ENCODE measurements at regions not wholly inside any gene's neighbourhood (a gene's known extent, or its start where the extent isn't known, plus 50 kb on each side); places are given as distances from the start of the nearest gene placed in this dataset.
A peak's percentile ranks its signal among the peaks of the same experiment; 100 is the strongest.

DNA sequence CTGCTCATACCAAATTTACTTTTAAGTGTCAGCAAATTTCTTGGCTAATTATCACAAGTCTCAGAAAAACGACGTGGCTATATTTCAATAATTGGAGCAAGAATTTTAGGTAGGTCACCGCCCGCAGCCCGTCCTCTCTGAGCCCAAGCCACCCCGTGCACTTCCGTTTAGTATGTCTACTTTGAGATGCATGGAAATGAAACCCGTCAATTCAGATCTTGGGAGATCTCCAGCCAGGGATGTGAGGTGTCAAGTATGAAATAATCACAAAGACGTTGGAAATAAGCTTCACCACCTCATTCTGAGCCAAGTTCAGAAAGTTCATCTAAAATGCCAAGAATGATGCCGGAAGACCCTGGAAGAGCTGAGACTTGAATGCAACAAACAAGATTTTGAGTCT, 132.6 kb upstream of the IRF2BP2 start:
- peaks cover 47% of the 10 kb centered on the region for H3K4me1 ChIP-seq
- H3K27ac ChIP-seq = no peak overlapping the region
- no peak overlapping the region for H2AFZ ChIP-seq (replicated peaks)
- DNase-seq (ENCODE audit: low spot score) = no peak
- no peak for TF ChIP-seq EZH2 (IDR thresholded peaks at IDR 0.05)
- TF ChIP-seq EZH2phosphoT487 (IDR thresholded peaks at IDR 0.05) = no peak
- TF ChIP-seq, protein P1, sequence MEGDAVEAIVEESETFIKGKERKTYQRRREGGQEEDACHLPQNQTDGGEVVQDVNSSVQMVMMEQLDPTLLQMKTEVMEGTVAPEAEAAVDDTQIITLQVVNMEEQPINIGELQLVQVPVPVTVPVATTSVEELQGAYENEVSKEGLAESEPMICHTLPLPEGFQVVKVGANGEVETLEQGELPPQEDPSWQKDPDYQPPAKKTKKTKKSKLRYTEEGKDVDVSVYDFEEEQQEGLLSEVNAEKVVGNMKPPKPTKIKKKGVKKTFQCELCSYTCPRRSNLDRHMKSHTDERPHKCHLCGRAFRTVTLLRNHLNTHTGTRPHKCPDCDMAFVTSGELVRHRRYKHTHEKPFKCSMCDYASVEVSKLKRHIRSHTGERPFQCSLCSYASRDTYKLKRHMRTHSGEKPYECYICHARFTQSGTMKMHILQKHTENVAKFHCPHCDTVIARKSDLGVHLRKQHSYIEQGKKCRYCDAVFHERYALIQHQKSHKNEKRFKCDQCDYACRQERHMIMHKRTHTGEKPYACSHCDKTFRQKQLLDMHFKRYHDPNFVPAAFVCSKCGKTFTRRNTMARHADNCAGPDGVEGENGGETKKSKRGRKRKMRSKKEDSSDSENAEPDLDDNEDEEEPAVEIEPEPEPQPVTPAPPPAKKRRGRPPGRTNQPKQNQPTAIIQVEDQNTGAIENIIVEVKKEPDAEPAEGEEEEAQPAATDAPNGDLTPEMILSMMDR (IDR thresholded peaks at IDR 0.05) = no peak
- H3K9me3 Mint-ChIP-seq = no peaks in the 10 kb centered on the region
- H3F3A ChIP-seq (ENCODE audit: low read depth) = peaks cover 39% of the 10 kb centered on the region
- H3K27me3 ChIP-seq = peaks cover 15% of the 10 kb centered on the region
- no peak overlapping the region for H3K4me3 ChIP-seq
- peak overlapping the region; percentile 60 for H3K27ac Mint-ChIP-seq
- no peaks in the 10 kb centered on the region for H3K9me3 ChIP-seq (ENCODE audit: low read depth)
- peaks cover 80% of the 10 kb centered on the region for H3K4me1 Mint-ChIP-seq
- no peaks in the 10 kb centered on the region for H3K36me3 Mint-ChIP-seq
- no peak overlapping the region for H3K4me3 Mint-ChIP-seq
- H3K4me2 ChIP-seq = peak overlapping the region; percentile 77
- no peaks in the 10 kb centered on the region for H3K36me3 ChIP-seq
- H3K79me2 ChIP-seq (ENCODE audit: low read depth) = no peaks in the 10 kb centered on the region
- H3K9ac ChIP-seq = no peak overlapping the region
- peaks cover 8% of the 10 kb centered on the region for H4K20me1 ChIP-seq (ENCODE audit: low read depth)
- peaks cover 4% of the 10 kb centered on the region for H3K27me3 Mint-ChIP-seq (ENCODE audit: insufficient read depth, low read depth)

DNA sequence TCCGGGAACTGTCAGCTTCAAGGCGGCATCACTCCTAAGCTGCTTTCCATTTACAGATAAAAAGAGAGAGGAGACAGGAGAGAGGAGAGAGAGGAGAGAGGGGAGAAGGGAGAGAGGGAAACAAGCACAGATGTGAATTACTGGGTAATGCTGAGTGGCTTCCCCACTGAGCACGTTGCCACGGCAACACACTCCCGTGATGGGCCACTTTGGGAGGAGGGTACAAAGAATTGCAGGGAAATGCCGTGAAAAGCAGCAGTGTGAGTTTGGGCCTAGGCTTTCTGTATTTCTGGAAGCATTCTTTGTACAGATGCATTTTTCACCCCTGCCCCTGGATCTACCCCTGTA, 128.0 kb upstream of the IRF2BP2 start:
- no peaks in the 10 kb centered on the region for H3K9me3 ChIP-seq (ENCODE audit: low read depth)
- H3F3A ChIP-seq (ENCODE audit: low read depth) = peaks cover 5% of the 10 kb centered on the region
- no peaks in the 10 kb centered on the region for H3K36me3 ChIP-seq
- H3K27me3 Mint-ChIP-seq (ENCODE audit: insufficient read depth, low read depth) = peaks cover 10% of the 10 kb centered on the region
- TF ChIP-seq EZH2 (IDR thresholded peaks at IDR 0.05) (no peak), EZH2phosphoT487 (IDR thresholded peaks at IDR 0.05) (no peak)
- TF ChIP-seq, protein P1 (IDR thresholded peaks at IDR 0.05) = no peak
- H3K4me3 Mint-ChIP-seq = peak overlapping the region; percentile 69
- H3K27me3 ChIP-seq = peaks cover 12% of the 10 kb centered on the region
- H3K4me3 ChIP-seq = no peak overlapping the region
- no peaks in the 10 kb centered on the region for H3K79me2 ChIP-seq (ENCODE audit: low read depth)
- H3K27ac Mint-ChIP-seq = peak overlapping the region; percentile 98
- H4K20me1 ChIP-seq (ENCODE audit: low read depth) = no peaks in the 10 kb centered on the region
- no peaks in the 10 kb centered on the region for H3K9me3 Mint-ChIP-seq
- H3K9ac ChIP-seq = no peak overlapping the region
- peak overlapping the region; percentile 47 for H3K4me2 ChIP-seq
- peaks cover 74% of the 10 kb centered on the region for H3K4me1 Mint-ChIP-seq
- H3K27ac ChIP-seq = no peak overlapping the region
- H2AFZ ChIP-seq (replicated peaks) = no peak overlapping the region
- peaks cover 24% of the 10 kb centered on the region for H3K4me1 ChIP-seq
- peak; percentile 76 for DNase-seq (ENCODE audit: low spot score)
- no peaks in the 10 kb centered on the region for H3K36me3 Mint-ChIP-seq

DNA sequence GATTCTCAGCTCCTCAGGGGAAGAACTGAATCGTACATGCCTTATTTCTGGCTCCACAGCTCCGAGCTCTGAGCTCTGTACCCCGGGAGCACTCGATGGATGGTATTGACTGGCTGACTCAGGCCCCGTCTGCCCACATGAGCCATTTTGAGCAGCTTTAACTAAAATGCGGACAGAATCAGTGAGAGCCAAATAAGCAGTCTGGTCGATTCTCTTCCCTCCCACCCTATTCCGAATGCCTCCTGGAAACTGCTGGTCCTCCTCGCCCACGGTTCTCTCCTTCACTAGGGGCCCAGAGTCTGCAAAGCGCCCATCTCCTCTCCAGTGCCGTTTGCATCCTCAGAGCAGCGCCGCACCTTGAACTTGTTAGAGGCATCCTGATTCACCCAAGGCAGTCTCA, 125.9 kb upstream of the IRF2BP2 start:
- H3K36me3 Mint-ChIP-seq = no peaks in the 10 kb centered on the region
- peak overlapping the region; percentile 69 for H3K27ac Mint-ChIP-seq
- H3K9me3 Mint-ChIP-seq = no peaks in the 10 kb centered on the region
- no peak overlapping the region for H3K4me2 ChIP-seq
- H3K27ac ChIP-seq = no peak overlapping the region
- H4K20me1 ChIP-seq (ENCODE audit: low read depth) = no peaks in the 10 kb centered on the region
- H3K27me3 Mint-ChIP-seq (ENCODE audit: insufficient read depth, low read depth) = peaks cover 12% of the 10 kb centered on the region
- H3K4me1 Mint-ChIP-seq = peaks cover 79% of the 10 kb centered on the region
- no peaks in the 10 kb centered on the region for H3K27me3 ChIP-seq
- no peak overlapping the region for H3K4me3 ChIP-seq
- no peaks in the 10 kb centered on the region for H3K36me3 ChIP-seq
- no peaks in the 10 kb centered on the region for H3K79me2 ChIP-seq (ENCODE audit: low read depth)
- H2AFZ ChIP-seq (replicated peaks) = peak overlapping the region; percentile 16
- no peak overlapping the region for H3K9ac ChIP-seq
- no peaks in the 10 kb centered on the region for H3F3A ChIP-seq (ENCODE audit: low read depth)
- H3K4me3 Mint-ChIP-seq = no peak overlapping the region
- no peaks in the 10 kb centered on the region for H3K9me3 ChIP-seq (ENCODE audit: low read depth)
- DNase-seq (ENCODE audit: low spot score) = no peak
- peaks cover 22% of the 10 kb centered on the region for H3K4me1 ChIP-seq
- no peak for TF ChIP-seq EZH2phosphoT487 (IDR thresholded peaks at IDR 0.05)
- TF ChIP-seq EZH2 (IDR thresholded peaks at IDR 0.05) = no peak
- TF ChIP-seq, protein P1 (IDR thresholded peaks at IDR 0.05) = no peak

Data from neural progenitor cell (in vitro differentiated cells).